ENCODE measurements at regions not wholly inside any gene's neighbourhood (a gene's known extent, or its start where the extent isn't known, plus 50 kb on each side); places are given as distances from the start of the nearest gene placed in this dataset.

DNA sequence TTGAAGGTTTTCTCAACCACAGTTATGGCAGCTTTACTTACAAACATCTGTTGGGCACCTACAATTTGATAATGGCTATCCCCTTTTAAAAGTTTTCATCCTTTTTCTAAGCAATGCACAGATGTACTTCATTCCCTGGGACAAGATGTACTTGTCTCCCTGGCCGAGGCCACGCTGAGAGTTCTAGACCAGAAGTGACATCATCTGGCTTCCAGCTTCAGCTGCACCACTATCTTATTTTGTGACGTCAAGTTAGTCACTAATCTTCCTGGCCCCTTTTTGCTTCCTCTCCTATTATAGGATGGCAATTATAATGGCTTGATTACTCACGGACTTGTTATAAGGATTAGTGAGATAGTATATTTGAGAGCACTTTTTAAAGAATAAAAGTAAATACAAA is 386.4 kb downstream of the BCL11A start:
- Histone ChIP-seq H3K4me1 (no peaks in the 10 kb centered on the region), H3K27ac (no peak overlapping the region), H3K4me3 (no peak overlapping the region), H3K27me3 (no peaks in the 10 kb centered on the region), H3K36me3 (no peaks in the 10 kb centered on the region), H3K9me3 (no peaks in the 10 kb centered on the region)
- no peak for TF ChIP-seq POLR2AphosphoS5 (IDR thresholded peaks at IDR 0.05)
- no peak for TF ChIP-seq POLR2A (IDR thresholded peaks at IDR 0.05)
- TF ChIP-seq, protein P1, sequence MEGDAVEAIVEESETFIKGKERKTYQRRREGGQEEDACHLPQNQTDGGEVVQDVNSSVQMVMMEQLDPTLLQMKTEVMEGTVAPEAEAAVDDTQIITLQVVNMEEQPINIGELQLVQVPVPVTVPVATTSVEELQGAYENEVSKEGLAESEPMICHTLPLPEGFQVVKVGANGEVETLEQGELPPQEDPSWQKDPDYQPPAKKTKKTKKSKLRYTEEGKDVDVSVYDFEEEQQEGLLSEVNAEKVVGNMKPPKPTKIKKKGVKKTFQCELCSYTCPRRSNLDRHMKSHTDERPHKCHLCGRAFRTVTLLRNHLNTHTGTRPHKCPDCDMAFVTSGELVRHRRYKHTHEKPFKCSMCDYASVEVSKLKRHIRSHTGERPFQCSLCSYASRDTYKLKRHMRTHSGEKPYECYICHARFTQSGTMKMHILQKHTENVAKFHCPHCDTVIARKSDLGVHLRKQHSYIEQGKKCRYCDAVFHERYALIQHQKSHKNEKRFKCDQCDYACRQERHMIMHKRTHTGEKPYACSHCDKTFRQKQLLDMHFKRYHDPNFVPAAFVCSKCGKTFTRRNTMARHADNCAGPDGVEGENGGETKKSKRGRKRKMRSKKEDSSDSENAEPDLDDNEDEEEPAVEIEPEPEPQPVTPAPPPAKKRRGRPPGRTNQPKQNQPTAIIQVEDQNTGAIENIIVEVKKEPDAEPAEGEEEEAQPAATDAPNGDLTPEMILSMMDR (IDR thresholded peaks at IDR 0.05) = no peak
- intact Hi-C loops (cut with DNase I; ENCODE audit: low total_unique reads) = no loop called here
- DNase-seq (ENCODE audit: low spot score in 2 of 2) = no peak

DNA sequence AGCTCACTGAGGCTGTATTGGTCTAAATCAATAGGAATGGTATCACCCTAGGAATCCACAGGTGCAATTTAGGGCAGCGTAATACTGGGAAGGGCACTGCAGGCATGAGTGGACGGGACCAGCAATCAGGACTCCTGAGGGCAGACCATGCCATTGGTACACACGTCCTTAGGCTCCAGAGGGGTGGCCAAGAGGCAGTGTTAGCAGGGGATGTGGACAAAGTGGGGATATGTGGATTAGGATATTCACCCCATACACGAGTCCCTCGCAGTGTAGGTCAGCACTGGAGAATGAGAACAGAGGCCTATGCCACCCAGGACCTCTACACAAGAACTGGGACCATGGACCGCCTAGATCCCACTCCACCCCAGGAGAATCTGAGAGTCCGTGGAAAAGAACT is 389.8 kb downstream of the BCL11A start:
- no peaks in the 10 kb centered on the region for H3K4me1 ChIP-seq
- no peaks in the 10 kb centered on the region for H3K9me3 ChIP-seq
- H3K4me3 ChIP-seq = no peak overlapping the region
- no peak overlapping the region for H3K27ac ChIP-seq
- H3K36me3 ChIP-seq = no peaks in the 10 kb centered on the region
- H3K27me3 ChIP-seq = no peaks in the 10 kb centered on the region
- DNase-seq (ENCODE audit: low spot score in 2 of 2) = no peak
- intact Hi-C loops (cut with DNase I; ENCODE audit: low total_unique reads) = no loop called here
- TF ChIP-seq, protein P1 (IDR thresholded peaks at IDR 0.05) = no peak
- no peak for TF ChIP-seq POLR2AphosphoS5 (IDR thresholded peaks at IDR 0.05)
- no peak for TF ChIP-seq POLR2A (IDR thresholded peaks at IDR 0.05)

DNA sequence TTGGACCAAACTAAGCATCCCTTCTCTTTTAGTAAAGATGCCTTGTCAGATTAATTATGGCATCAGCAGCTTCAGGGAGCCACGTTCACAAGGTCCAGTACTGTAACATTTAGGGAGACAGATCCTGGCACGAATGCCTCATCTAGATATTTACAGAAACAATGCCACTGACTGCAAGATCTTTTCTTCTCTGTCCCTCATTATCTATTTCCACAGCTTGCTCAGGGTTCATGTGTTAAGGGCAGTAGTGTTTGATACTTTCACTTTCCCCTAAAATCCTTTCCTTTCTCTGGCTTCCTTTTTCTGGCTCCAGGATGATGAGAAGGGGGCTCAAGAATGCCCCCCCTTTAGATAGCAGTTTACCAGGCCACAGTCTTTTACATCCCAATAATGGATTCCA is 393.9 kb downstream of the BCL11A start:
- H3K4me1 ChIP-seq = no peaks in the 10 kb centered on the region
- H3K36me3 ChIP-seq = no peaks in the 10 kb centered on the region
- no peaks in the 10 kb centered on the region for H3K9me3 ChIP-seq
- H3K27me3 ChIP-seq = no peaks in the 10 kb centered on the region
- no peak overlapping the region for H3K27ac ChIP-seq
- H3K4me3 ChIP-seq = no peak overlapping the region
- DNase-seq (ENCODE audit: low spot score in 2 of 2) = no peak
- intact Hi-C loops (cut with DNase I; ENCODE audit: low total_unique reads) = no loop called here
- TF ChIP-seq, protein P1 (IDR thresholded peaks at IDR 0.05) = no peak
- TF ChIP-seq POLR2A (IDR thresholded peaks at IDR 0.05) (no peak), POLR2AphosphoS5 (IDR thresholded peaks at IDR 0.05) (no peak)

DNA sequence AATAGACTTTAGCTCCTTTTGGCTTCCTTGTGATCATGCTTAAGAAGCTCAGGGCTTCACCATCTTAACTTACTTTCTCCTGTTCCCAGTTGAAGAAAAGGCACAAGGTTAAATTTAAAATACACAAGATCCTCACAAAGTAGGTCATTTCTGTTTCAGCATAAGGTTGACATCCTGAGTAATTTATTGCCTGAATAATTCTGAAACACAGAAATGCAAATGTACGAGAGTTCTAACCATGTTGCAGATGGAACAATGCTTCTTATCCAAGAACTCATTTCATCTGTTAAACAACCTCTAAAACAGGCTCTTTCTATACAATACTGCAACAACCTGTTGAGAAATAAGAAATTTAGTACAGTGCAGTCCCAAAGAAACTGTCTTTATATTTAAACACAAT is 395.2 kb downstream of the BCL11A start:
- H3K27me3 ChIP-seq = no peaks in the 10 kb centered on the region
- no peaks in the 10 kb centered on the region for H3K36me3 ChIP-seq
- peaks cover 0 to 5% of the 10 kb centered on the region in 2 donors for H3K9me3 ChIP-seq
- no peak for DNase-seq (ENCODE audit: low spot score in 2 of 2)
- H3K4me3 ChIP-seq = no peak overlapping the region
- H3K4me1 ChIP-seq = no peaks in the 10 kb centered on the region
- TF ChIP-seq, protein P1 (IDR thresholded peaks at IDR 0.05) = no peak
- no peak for TF ChIP-seq POLR2A (IDR thresholded peaks at IDR 0.05)
- no peak for TF ChIP-seq POLR2AphosphoS5 (IDR thresholded peaks at IDR 0.05)
- H3K27ac ChIP-seq = no peak overlapping the region
- intact Hi-C loops (cut with DNase I; ENCODE audit: low total_unique reads) = no loop called here

DNA sequence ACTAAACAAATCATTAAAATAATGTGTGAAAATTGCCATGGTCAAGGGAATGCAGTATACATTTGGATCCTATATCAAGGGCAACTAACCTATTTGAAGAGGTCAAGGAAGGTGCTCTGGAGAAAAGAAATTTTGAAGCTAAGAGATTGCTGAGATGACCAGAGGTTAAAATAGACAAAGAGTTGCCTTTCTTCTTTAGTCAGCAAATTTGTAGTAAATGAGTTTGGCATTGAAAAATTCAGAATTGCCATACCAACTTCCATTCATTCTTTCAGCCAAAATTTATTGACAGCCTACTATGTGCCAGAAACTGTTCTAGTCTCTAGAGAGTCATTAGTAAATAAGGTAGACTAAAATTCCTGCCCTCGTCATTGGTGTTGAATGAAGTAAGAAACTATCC is 396.2 kb downstream of the BCL11A start:
- no peak overlapping the region for H3K4me3 ChIP-seq
- DNase-seq (ENCODE audit: low spot score in 2 of 2) = no peak
- intact Hi-C loops (cut with DNase I; ENCODE audit: low total_unique reads) = no loop called here
- TF ChIP-seq POLR2A (IDR thresholded peaks at IDR 0.05) (no peak), POLR2AphosphoS5 (IDR thresholded peaks at IDR 0.05) (no peak)
- TF ChIP-seq, protein P1 (IDR thresholded peaks at IDR 0.05) = no peak
- H3K9me3 ChIP-seq = peaks cover 0 to 6% of the 10 kb centered on the region in 2 donors
- no peaks in the 10 kb centered on the region for H3K4me1 ChIP-seq
- no peaks in the 10 kb centered on the region for H3K27me3 ChIP-seq
- H3K27ac ChIP-seq = no peak overlapping the region
- no peaks in the 10 kb centered on the region for H3K36me3 ChIP-seq
